ENCODE measurements at regions not wholly inside any gene's neighbourhood (a gene's known extent, or its start where the extent isn't known, plus 50 kb on each side); places are given as distances from the start of the nearest gene placed in this dataset.

DNA sequence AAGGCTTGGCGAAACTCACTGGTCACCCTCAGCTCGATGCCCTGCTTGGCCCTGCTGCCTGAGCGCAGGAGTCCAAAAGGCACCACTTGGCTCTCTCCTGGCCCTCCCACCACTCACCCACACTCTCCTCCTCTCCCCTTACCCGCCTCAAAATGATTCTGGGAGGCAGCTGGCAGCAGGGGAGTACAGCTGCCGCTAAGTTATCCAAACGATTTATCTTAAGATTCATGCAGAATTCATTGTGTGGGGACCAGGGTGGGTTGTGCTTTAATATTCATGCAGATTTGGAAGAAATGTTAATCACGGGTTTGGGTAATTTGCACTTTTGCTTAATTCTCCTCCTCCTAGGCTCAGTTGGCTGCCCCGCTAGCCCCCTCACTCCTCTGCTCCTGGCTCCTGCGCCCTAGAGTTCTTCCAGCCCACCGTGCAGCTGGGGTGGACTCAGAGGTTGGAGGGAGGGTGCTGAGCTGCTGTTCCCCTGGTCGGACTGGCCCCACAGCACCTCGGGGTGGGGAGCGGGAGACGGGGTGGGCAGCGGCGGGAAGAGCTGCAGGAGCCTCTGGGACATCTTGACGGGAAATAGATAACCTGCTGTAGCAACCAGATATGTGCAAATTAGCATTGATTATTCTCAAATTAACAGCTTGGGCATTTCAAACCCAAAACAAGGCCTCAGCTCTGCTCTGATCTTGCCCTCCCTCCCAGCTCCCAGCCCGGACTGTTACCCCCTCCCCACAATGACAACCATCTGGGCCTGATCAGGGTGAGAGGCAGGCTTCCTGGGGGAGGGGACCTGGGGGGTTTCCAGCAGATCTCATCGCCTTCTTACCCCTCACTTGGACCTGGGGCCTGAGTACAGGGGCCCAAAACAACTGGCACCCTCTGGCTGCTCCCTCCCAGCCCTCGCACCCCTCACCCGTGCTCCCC is 122.6 kb upstream of the RPL38 start (continued):
- TF ChIP-seq ZBTB33 (CRISPR knock-in tag; IDR thresholded peaks at IDR 0.05) (no peak), TCF7 (IDR thresholded peaks at IDR 0.05; ENCODE audit: borderline replicate concordance) (no peak), ZNF445 (CRISPR knock-in tag; IDR thresholded peaks at IDR 0.05; ENCODE audit: low read depth) (no peak), PTBP1 (IDR thresholded peaks at IDR 0.05; ENCODE audit: low read depth, low read length) (no peak), ZNF311 (CRISPR knock-in tag; IDR thresholded peaks at IDR 0.05) (no peak), SUPT5H (IDR thresholded peaks at IDR 0.05) (no peak)

DNA sequence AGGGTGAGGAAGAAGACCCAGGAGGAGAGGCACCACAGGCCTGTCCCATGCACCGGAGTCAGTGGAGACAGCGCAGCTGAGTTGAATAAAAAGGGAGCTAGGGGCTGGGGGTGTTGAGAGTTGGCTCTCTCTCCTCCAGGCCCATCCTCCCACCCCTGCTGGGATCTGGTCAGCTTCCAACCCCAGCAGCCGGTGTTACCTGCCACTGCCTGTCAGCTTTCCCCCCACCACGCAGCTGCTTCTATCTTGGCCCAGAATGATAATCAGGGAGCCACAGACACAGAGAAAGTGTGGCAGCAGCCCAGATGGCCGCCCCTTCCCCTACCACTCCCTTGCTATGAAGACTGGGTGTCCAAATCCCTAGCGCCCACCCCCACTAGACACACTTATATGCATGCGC is 120.6 kb upstream of the RPL38 start:
- Histone ChIP-seq H3K4me2 (ENCODE audit: insufficient read depth, low read length) (no peak overlapping the region), H3K79me2 (ENCODE audit: control insufficient read depth, insufficient read depth, low read length) (no peaks in the 10 kb centered on the region), H3K9me1 (ENCODE audit: control insufficient read depth, insufficient read depth, low read length) (no peaks in the 10 kb centered on the region), H3K27ac (ENCODE audit: extremely low read depth, low read depth, low read length) (no peak overlapping the region), H3K9ac (ENCODE audit: insufficient read depth in 1 of 2, low read depth in 2 of 2, low read length in 2 of 2) (no peak overlapping the region), H3K27me3 (ENCODE audit: control insufficient read depth in 2 of 2, insufficient read depth in 2 of 2, low read length in 2 of 2) (peaks cover 0 to 18% of the 10 kb centered on the region in 2 experiments; a peak in 2 of 5 replicates), H3K36me3 (ENCODE audit: control insufficient read depth, insufficient read depth, low read length) (no peaks in the 10 kb centered on the region), H3K9me3 (replicated peaks; ENCODE audit: control insufficient read depth, insufficient read depth, low read depth, low read length) (no peaks in the 10 kb centered on the region), H3K4me3 (no peak overlapping the region), H2AFZ (ENCODE audit: low read depth, low read length) (no peak overlapping the region), H4K20me1 (replicated peaks; ENCODE audit: control insufficient read depth, insufficient read depth, low read length) (no peaks in the 10 kb centered on the region), H3K4me1 (replicated peaks in 1 of 2; ENCODE audit: control insufficient read depth in 2 of 2, insufficient read depth in 2 of 2, low read length in 2 of 2) (no peaks in the 10 kb centered on the region)
- in situ Hi-C loops (cut with MboI) = no loop called here
- BruUV-seq (replicated peaks) = no TSS peak
- intact Hi-C loops (cut with micrococcal nuclease) = no loop called here
- no peak for TF ChIP-seq ESRRB (CRISPR knock-in tag; IDR thresholded peaks at IDR 0.05; ENCODE audit: borderline replicate concordance)
- TF ChIP-seq TFAM (CRISPR knock-in tag; conservative IDR thresholded peaks at IDR 0.05) = no peak
- no peak for TF ChIP-seq CBX1 (IDR thresholded peaks at IDR 0.05; ENCODE audit: low read depth)
- FAIRE-seq (no peak), ATAC-seq (no peak), DNase-seq (ENCODE audit: extremely low read depth in 1 of 4, low spot score in 3 of 4) (no peak)
- POLR2A ChIA-PET = interaction anchor here (0.6 kb wide), 1 partner anchor 95 kb away, joined by 5 read pairs; no protein-coding TSS in a partner anchor
- CTCF ChIA-PET (ENCODE audit: low intra/inter-chr PET ratio) = no interaction called here
- WGBS (ENCODE audit: insufficient coverage, low coverage, missing lambda C conversion rate) = 0% methylated on average over 7 of the region's 7 CpGs
